GM03348 (cell line): ENCODE measurements at regions not wholly inside any gene's neighbourhood (a gene's known extent, or its start where the extent isn't known, plus 50 kb on each side); places are given as distances from the start of the nearest gene placed in this dataset.
"Not testable (repeated sequence)": the region's sequence is repeated elsewhere in the genome, so short reads cannot be mapped to it uniquely, and the experiment has no call there.

ENCODE experiments used
- DNase-seq: peaks from one replicate; pipeline ENCODE4 v3.0.0; 2012; ENCODE audit warnings: low spot score

- no peak for DNase-seq
Observed at GRCh38 chr3:87710511-87710910, 348.3 kb downstream of the CGGBP1 start.

GRCh38 chr3:87710028-87710427 is 348.8 kb downstream of the CGGBP1 start:
- no peak for DNase-seq

GRCh38 chr3:87706176-87706575 is 352.6 kb downstream of the CGGBP1 start:
- DNase-seq: peak; percentile 8

GRCh38 chr3:87702600-87702999 is 356.2 kb downstream of the CGGBP1 start:
- DNase-seq: no peak

GRCh38 chr3:87696124-87697013 is 362.4 kb downstream of the CGGBP1 start:
- DNase-seq: no peak

- DNase-seq: no peak
Observed at GRCh38 chr3:87694678-87695077, 364.1 kb downstream of the CGGBP1 start.

- DNase-seq: no peak
Observed at GRCh38 chr3:87691109-87691508, 367.7 kb downstream of the CGGBP1 start.

GRCh38 chr3:87678984-87679660 is 379.7 kb downstream of the CGGBP1 start:
- not testable (repeated sequence) for DNase-seq

- DNase-seq: no peak
Observed at GRCh38 chr3:87674397-87675161, 384.2 kb downstream of the CGGBP1 start.

GRCh38 chr3:87673132-87673531 is 385.7 kb downstream of the CGGBP1 start:
- no peak for DNase-seq

GRCh38 chr3:87654184-87654583 is 377.8 kb upstream of the POU1F1 start:
- DNase-seq: no peak

GRCh38 chr3:87653138-87653537 is 376.8 kb upstream of the POU1F1 start:
- not testable (repeated sequence) for DNase-seq

- DNase-seq: no peak
Observed at GRCh38 chr3:87634426-87634825, 358.0 kb upstream of the POU1F1 start.

- no peak for DNase-seq
Observed at GRCh38 chr3:87627316-87627715, 350.9 kb upstream of the POU1F1 start.

- peak; percentile 19 for DNase-seq
Observed at GRCh38 chr3:87626546-87626945, 350.2 kb upstream of the POU1F1 start.

GRCh38 chr3:87625876-87626275 is 349.5 kb upstream of the POU1F1 start:
- no peak for DNase-seq

- DNase-seq: no peak
Observed at GRCh38 chr3:87624860-87625259, 348.5 kb upstream of the POU1F1 start.

GRCh38 chr3:87621667-87622066 is 345.3 kb upstream of the POU1F1 start:
- DNase-seq: no peak

GRCh38 chr3:87615506-87615905 is 339.1 kb upstream of the POU1F1 start:
- no peak for DNase-seq

GRCh38 chr3:87614998-87615397 is 338.6 kb upstream of the POU1F1 start:
- DNase-seq: no peak

- no peak for DNase-seq
Observed at GRCh38 chr3:87607234-87607633, 330.9 kb upstream of the POU1F1 start.

GRCh38 chr3:87595798-87596197 is 319.4 kb upstream of the POU1F1 start:
- DNase-seq: no peak

GRCh38 chr3:87581240-87581639 is 304.9 kb upstream of the POU1F1 start:
- no peak for DNase-seq
